Caco-2 (cell line): ENCODE measurements at regions not wholly inside any gene's neighbourhood (a gene's known extent, or its start where the extent isn't known, plus 50 kb on each side); places are given as distances from the start of the nearest gene placed in this dataset.

Experiments used
- BruUV-seq: library from RNA; stranded (reverse); fragments of 400-500 nt; replicated peaks from 2 replicates; lab custom pipeline; 2021; lab: Mats Ljungman, UMichigan
- CTCF ChIA-PET: fragments of 300-600 bp; sonication (Branson Sonifier 250); formaldehyde crosslinking; loops from one replicate; lab custom pipeline; 2022; ENCODE audit warnings: antibody characterized with exemption; lab: Charles Lee
- POLR2A ChIA-PET: fragments of 300-600 bp; sonication (Branson Sonifier 250); formaldehyde crosslinking; loops from one replicate; lab custom pipeline; 2022; ENCODE audit warnings: antibody characterized with exemption; lab: Charles Lee
- DNase-seq, 2 experiments: peaks; one replicate each; pipeline versions ENCODE4 v3.0.0 to v3.0.0-alpha.2; 2020 to 2022
- H3K27me3 ChIP-seq: replicated peaks from 2 replicates; pipeline ENCODE4 v1.6.0; 2011; ENCODE audit warnings: low read length; ENCODE audit not compliant: control insufficient read depth, insufficient read depth
- H3K36me3 ChIP-seq: 2 replicates; pipeline ENCODE4 v1.5.1; 2011; ENCODE audit warnings: low read length; ENCODE audit not compliant: control insufficient read depth, insufficient read depth
- H3K4me1 ChIP-seq: fragments of 250-450 bp; sonication (Bioruptor Pico); 2 replicates; pipeline ENCODE4 v1.5.1; 2020; ENCODE audit warnings: mild to moderate bottlenecking
- H3K4me3 ChIP-seq: 2 replicates; pipeline ENCODE4 v1.5.1; 2011; ENCODE audit warnings: low read depth, mild to moderate bottlenecking, control low read depth, low read length
- H3K9me3 ChIP-seq: fragments of 250-450 bp; sonication (Bioruptor Pico); 2 replicates; pipeline ENCODE4 v1.5.1; 2020; ENCODE audit warnings: mild to moderate bottlenecking, moderate library complexity
- H3K27ac Mint-ChIP-seq: one replicate; pipeline ENCODE4 v1.8.0; 2022; ENCODE audit warnings: mixed read lengths; ENCODE audit not compliant: unreplicated experiment
- H3K27me3 Mint-ChIP-seq: one replicate; pipeline ENCODE4 v1.8.0; 2022; ENCODE audit warnings: mixed read lengths; ENCODE audit not compliant: insufficient read depth, unreplicated experiment
- H3K36me3 Mint-ChIP-seq: one replicate; pipeline ENCODE4 v1.8.0; 2022; ENCODE audit warnings: mild to moderate bottlenecking, mixed read lengths; ENCODE audit not compliant: insufficient read depth, unreplicated experiment
- H3K4me1 Mint-ChIP-seq: one replicate; pipeline ENCODE4 v1.8.0; 2022; ENCODE audit warnings: low read depth, mixed read lengths; ENCODE audit not compliant: unreplicated experiment
- H3K4me3 Mint-ChIP-seq: one replicate; pipeline ENCODE4 v1.8.0; 2022; ENCODE audit warnings: mild to moderate bottlenecking, moderate library complexity, mixed read lengths; ENCODE audit not compliant: unreplicated experiment
- H3K9me3 Mint-ChIP-seq: one replicate; pipeline ENCODE4 v1.8.0; 2022; ENCODE audit warnings: mixed read lengths; ENCODE audit not compliant: unreplicated experiment
- intact Hi-C: fragments of 100-400 bp; cut with micrococcal nuclease; formaldehyde crosslinking; loops from one replicate; pipeline ENCODE4 v1.10.0; 2022; ENCODE audit not compliant: unreplicated experiment
- TF ChIP-seq, protein P1 (sequence below), 2 experiments: fragments of 200-600 bp in 1 of 2; IDR thresholded peaks; 1 replicate in 1 of 2; 2 replicates in 1 of 2; pipeline versions ENCODE4 v1.5.1 to v1.8.0; 2011 to 2022; ENCODE audit warnings: antibody characterized with exemption in 1 of 2, control low read depth in 1 of 2, inconsistent platforms in 1 of 2, low read depth in 1 of 2, low read length in 1 of 2, mild to moderate bottlenecking in 1 of 2, moderate library complexity in 1 of 2; ENCODE audit not compliant: insufficient read depth in 1 of 2, severe bottlenecking in 1 of 2, unreplicated experiment in 1 of 2

DNA sequence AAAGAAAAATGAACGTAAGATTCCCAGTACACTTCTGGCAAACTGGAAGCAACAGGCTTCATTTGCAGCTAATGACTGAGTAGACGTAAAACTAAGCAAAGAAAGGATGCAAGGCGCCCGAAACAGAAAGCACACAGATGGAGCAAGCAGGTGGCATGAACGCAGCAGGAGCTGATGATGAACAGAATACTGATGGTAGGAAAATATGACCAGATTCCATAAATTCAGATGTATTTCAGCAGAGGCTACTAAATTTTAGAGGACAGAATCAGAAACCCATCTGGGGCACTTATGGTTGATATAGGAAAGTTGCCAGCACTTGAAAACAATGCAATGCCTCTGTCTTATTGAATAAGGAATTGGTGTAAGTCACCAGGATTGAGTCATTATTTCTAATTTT lies 658.7 kb upstream of the LINC00305 start:
- Histone ChIP-seq H3K4me3 (no peak overlapping the region), H3K9me3 (no peaks in the 10 kb centered on the region), H3K4me1 (no peaks in the 10 kb centered on the region), H3K27me3 (no peaks in the 10 kb centered on the region), H3K36me3 (no peaks in the 10 kb centered on the region)
- TF ChIP-seq, protein P1, sequence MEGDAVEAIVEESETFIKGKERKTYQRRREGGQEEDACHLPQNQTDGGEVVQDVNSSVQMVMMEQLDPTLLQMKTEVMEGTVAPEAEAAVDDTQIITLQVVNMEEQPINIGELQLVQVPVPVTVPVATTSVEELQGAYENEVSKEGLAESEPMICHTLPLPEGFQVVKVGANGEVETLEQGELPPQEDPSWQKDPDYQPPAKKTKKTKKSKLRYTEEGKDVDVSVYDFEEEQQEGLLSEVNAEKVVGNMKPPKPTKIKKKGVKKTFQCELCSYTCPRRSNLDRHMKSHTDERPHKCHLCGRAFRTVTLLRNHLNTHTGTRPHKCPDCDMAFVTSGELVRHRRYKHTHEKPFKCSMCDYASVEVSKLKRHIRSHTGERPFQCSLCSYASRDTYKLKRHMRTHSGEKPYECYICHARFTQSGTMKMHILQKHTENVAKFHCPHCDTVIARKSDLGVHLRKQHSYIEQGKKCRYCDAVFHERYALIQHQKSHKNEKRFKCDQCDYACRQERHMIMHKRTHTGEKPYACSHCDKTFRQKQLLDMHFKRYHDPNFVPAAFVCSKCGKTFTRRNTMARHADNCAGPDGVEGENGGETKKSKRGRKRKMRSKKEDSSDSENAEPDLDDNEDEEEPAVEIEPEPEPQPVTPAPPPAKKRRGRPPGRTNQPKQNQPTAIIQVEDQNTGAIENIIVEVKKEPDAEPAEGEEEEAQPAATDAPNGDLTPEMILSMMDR (IDR thresholded peaks at IDR 0.05; ENCODE audit: insufficient read depth in 1 of 2, low read depth in 1 of 2, low read length in 1 of 2, severe bottlenecking in 1 of 2, unreplicated experiment in 1 of 2): no peak
- Mint-ChIP-seq H3K27ac (no peak overlapping the region), H3K27me3 (no peaks in the 10 kb centered on the region), H3K4me3 (no peak overlapping the region), H3K36me3 (no peaks in the 10 kb centered on the region), H3K9me3 (no peaks in the 10 kb centered on the region), H3K4me1 (no peaks in the 10 kb centered on the region)
- DNase-seq: no peak
- intact Hi-C loops: no loop called here
- POLR2A ChIA-PET: no interaction called here
- BruUV-seq: no TSS peak
- CTCF ChIA-PET: no interaction called here

DNA sequence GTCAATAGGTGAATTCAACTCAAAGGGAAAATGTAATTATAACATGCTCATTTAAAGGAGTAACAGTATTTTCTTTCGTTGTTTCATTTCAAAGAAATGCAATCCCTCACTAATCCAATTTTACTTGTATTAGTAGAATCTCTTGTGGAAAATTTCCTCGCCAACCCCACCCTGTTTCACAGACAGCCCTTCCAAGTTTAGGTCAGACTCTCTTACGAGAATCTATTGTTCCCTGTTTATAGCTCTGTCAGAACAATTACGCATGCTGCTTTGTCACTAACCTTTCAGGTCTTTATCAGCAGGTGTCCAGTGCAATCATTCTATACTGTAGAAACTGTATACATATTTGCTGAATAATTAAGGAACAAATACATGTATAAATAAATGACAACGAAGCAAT lies 657.8 kb upstream of the LINC00305 start:
- Mint-ChIP-seq H3K9me3 (no peaks in the 10 kb centered on the region), H3K4me1 (no peaks in the 10 kb centered on the region), H3K27ac (no peak overlapping the region), H3K4me3 (no peak overlapping the region), H3K36me3 (no peaks in the 10 kb centered on the region), H3K27me3 (no peaks in the 10 kb centered on the region)
- CTCF ChIA-PET: no interaction called here
- H3K27me3 ChIP-seq: no peaks in the 10 kb centered on the region
- DNase-seq: no peak
- H3K4me1 ChIP-seq: no peaks in the 10 kb centered on the region
- POLR2A ChIA-PET: no interaction called here
- no peaks in the 10 kb centered on the region for H3K36me3 ChIP-seq
- H3K4me3 ChIP-seq: no peak overlapping the region
- no peaks in the 10 kb centered on the region for H3K9me3 ChIP-seq
- TF ChIP-seq, protein P1 (IDR thresholded peaks at IDR 0.05; ENCODE audit: insufficient read depth in 1 of 2, low read depth in 1 of 2, low read length in 1 of 2, severe bottlenecking in 1 of 2, unreplicated experiment in 1 of 2): no peak
- no TSS peak for BruUV-seq
- intact Hi-C loops: no loop called here

DNA sequence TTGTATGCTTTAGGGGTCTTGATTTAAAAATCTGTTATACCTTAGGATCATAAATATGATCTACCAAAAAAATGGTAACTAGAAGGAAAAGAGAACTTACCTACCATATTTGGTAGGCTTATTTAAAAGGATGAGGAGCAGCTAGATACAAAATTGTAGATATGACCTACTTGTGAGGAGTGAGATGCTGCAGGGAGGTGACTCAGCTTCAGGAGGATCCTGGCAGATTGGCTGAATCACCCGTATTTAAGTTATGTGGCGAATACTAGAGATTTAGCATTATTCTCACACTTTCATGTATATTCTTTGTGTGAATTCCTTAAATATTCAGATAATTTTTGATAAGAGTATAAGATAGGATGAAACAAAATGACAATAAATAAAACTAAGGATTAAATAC lies 657.3 kb upstream of the LINC00305 start:
- ChIA-PET POLR2A (no interaction called here), CTCF (no interaction called here)
- Histone ChIP-seq H3K4me3 (no peak overlapping the region), H3K4me1 (no peaks in the 10 kb centered on the region), H3K36me3 (no peaks in the 10 kb centered on the region), H3K27me3 (no peaks in the 10 kb centered on the region), H3K9me3 (no peaks in the 10 kb centered on the region)
- Mint-ChIP-seq H3K27ac (no peak overlapping the region), H3K36me3 (no peaks in the 10 kb centered on the region), H3K4me3 (no peak overlapping the region), H3K4me1 (no peaks in the 10 kb centered on the region), H3K9me3 (no peaks in the 10 kb centered on the region), H3K27me3 (no peaks in the 10 kb centered on the region)
- no TSS peak for BruUV-seq
- no peak for DNase-seq
- intact Hi-C loops: no loop called here
- TF ChIP-seq, protein P1 (IDR thresholded peaks at IDR 0.05; ENCODE audit: insufficient read depth in 1 of 2, low read depth in 1 of 2, low read length in 1 of 2, severe bottlenecking in 1 of 2, unreplicated experiment in 1 of 2): no peak
